MM.1S (cell line): ENCODE measurements at regions not wholly inside any gene's neighbourhood (a gene's known extent, or its start where the extent isn't known, plus 50 kb on each side); places are given as distances from the start of the nearest gene placed in this dataset.

Experiments
- DNase-seq: peaks from one replicate; pipeline ENCODE4 v3.0.0-alpha.2; 2015
- H2AFZ ChIP-seq: fragments of 300-600 bp; sonication (generic); 2 replicates; pipeline ENCODE4 v1.6.0; 2016; ENCODE audit warnings: antibody characterized with exemption, low read length
- H3F3A ChIP-seq: fragments of 300-600 bp; sonication (generic); 2 replicates; pipeline ENCODE4 v1.6.1; 2016; ENCODE audit warnings: mild to moderate bottlenecking, antibody characterized with exemption, low read length, moderate library complexity, mixed read lengths; ENCODE audit not compliant: insufficient read depth
- H3K27ac ChIP-seq: fragments of 300-600 bp; sonication (generic); 2 replicates; pipeline ENCODE4 v1.5.1; 2016; ENCODE audit warnings: mild to moderate bottlenecking, low read length
- H3K27me3 ChIP-seq: fragments of 300-600 bp; sonication (generic); replicated peaks from 2 replicates; pipeline ENCODE4 v1.6.0; 2016; ENCODE audit warnings: low read length; ENCODE audit not compliant: insufficient read depth
- H3K36me3 ChIP-seq: fragments of 300-600 bp; sonication (generic); replicated peaks from 2 replicates; pipeline ENCODE4 v1.6.1; 2016; ENCODE audit warnings: mild to moderate bottlenecking, low read length, mixed read lengths; ENCODE audit not compliant: insufficient read depth
- H3K4me1 ChIP-seq: fragments of 300-600 bp; sonication (generic); 2 replicates; pipeline ENCODE4 v1.6.1; 2016; ENCODE audit warnings: low read length, mixed read lengths
- H3K4me2 ChIP-seq: fragments of 300-600 bp; sonication (generic); 2 replicates; pipeline ENCODE4 v1.6.0; 2016; ENCODE audit warnings: low read depth, low read length
- H3K4me3 ChIP-seq: fragments of 300-600 bp; sonication (generic); 2 replicates; pipeline ENCODE4 v1.5.1; 2016; ENCODE audit warnings: low read length, mixed read lengths
- H3K79me2 ChIP-seq: fragments of 300-600 bp; sonication (generic); 2 replicates; pipeline ENCODE4 v1.6.1; 2016; ENCODE audit warnings: mixed run types, low read length, mixed read lengths
- H3K9ac ChIP-seq: fragments of 300-600 bp; sonication (generic); 2 replicates; pipeline ENCODE4 v1.6.1; 2016; ENCODE audit warnings: low read length, mixed read lengths
- H3K9me2 ChIP-seq: fragments of 300-600 bp; sonication (generic); replicated peaks from 2 replicates; pipeline ENCODE4 v1.6.1; 2016; ENCODE audit warnings: mild to moderate bottlenecking, low read length, mixed read lengths; ENCODE audit not compliant: insufficient read depth
- H3K9me3 ChIP-seq: fragments of 300-600 bp; sonication (generic); replicated peaks from 2 replicates; pipeline ENCODE4 v1.6.1; 2016; ENCODE audit warnings: mild to moderate bottlenecking, low read length, mixed read lengths; ENCODE audit not compliant: insufficient read depth
- H4K20me1 ChIP-seq: fragments of 300-600 bp; sonication (generic); 2 replicates; pipeline ENCODE4 v1.6.1; 2016; ENCODE audit warnings: mild to moderate bottlenecking, low read length, moderate library complexity, mixed read lengths; ENCODE audit not compliant: insufficient read depth
- EZH2 ChIP-seq: fragments of 300-600 bp; sonication (generic); optimal IDR thresholded peaks from 2 replicates; pipeline ENCODE3; 2017; ENCODE audit warnings: low read depth, mild to moderate bottlenecking, antibody characterized with exemption, low read length, mixed read lengths
- EZH2phosphoT487 ChIP-seq: fragments of 300-600 bp; sonication (generic); IDR thresholded peaks from 2 replicates; pipeline ENCODE4 v1.6.1; 2018; ENCODE audit warnings: antibody characterized with exemption, low read length
- TF ChIP-seq, protein P1 (sequence below): fragments of 300-600 bp; sonication (generic); IDR thresholded peaks from 2 replicates; pipeline ENCODE4 v1.5.1; 2016; ENCODE audit warnings: antibody characterized with exemption, low read length, mixed read lengths

DNA sequence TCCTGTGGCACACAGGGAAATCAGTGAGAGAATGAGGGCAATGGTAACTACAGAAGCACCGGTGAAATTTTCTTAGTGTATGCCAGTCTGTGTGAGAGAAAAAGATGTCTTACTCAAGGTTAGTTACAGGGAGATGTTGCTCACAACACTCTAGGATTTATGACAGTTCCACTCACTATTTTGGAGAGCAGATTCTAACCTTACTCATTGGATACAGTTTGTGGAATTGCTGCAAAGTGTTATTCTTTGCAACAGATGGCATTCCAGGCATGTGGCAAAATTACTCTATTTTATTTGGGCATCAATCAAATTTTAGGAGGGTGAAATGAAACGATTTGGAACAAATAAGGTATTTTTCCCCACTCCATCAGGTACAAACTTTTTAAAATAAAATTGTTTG is 449.1 kb downstream of the PIK3C3 start:
- H3K27me3 ChIP-seq, result no peaks in the 10 kb centered on the region
- H2AFZ ChIP-seq, result no peak overlapping the region
- no peaks in the 10 kb centered on the region for H3K4me1 ChIP-seq
- no peak overlapping the region for H3K27ac ChIP-seq
- TF ChIP-seq EZH2phosphoT487, result no peak
- TF ChIP-seq, protein P1, sequence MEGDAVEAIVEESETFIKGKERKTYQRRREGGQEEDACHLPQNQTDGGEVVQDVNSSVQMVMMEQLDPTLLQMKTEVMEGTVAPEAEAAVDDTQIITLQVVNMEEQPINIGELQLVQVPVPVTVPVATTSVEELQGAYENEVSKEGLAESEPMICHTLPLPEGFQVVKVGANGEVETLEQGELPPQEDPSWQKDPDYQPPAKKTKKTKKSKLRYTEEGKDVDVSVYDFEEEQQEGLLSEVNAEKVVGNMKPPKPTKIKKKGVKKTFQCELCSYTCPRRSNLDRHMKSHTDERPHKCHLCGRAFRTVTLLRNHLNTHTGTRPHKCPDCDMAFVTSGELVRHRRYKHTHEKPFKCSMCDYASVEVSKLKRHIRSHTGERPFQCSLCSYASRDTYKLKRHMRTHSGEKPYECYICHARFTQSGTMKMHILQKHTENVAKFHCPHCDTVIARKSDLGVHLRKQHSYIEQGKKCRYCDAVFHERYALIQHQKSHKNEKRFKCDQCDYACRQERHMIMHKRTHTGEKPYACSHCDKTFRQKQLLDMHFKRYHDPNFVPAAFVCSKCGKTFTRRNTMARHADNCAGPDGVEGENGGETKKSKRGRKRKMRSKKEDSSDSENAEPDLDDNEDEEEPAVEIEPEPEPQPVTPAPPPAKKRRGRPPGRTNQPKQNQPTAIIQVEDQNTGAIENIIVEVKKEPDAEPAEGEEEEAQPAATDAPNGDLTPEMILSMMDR, result no peak
- TF ChIP-seq EZH2, result no peak
- H3K36me3 ChIP-seq, result no peaks in the 10 kb centered on the region
- H4K20me1 ChIP-seq, result no peaks in the 10 kb centered on the region
- no peaks in the 10 kb centered on the region for H3K9me2 ChIP-seq
- no peak overlapping the region for H3K9ac ChIP-seq
- H3F3A ChIP-seq, result no peaks in the 10 kb centered on the region
- no peaks in the 10 kb centered on the region for H3K79me2 ChIP-seq
- no peaks in the 10 kb centered on the region for H3K9me3 ChIP-seq
- no peak overlapping the region for H3K4me3 ChIP-seq
- no peak overlapping the region for H3K4me2 ChIP-seq
- DNase-seq, result no peak

DNA sequence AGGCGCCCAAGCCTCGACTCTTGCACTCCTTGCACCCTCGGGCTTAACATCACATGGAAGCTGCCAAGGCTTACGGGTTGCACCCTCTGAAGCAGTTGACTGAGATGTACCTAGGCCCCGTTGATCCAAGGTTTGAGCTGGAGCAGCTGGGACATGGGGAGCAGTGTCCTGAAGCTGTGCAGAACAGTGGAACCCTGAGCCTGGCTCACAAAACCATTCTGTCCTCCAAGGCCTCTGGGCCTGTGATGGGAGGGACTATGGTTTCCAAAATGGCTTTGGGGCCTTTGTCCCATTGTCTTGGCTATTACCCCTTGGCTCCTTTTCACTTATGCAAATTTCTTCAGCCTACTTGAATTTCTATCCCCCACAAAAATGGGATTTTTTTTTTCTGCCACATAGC is 454.0 kb downstream of the PIK3C3 start:
- Histone ChIP-seq H3K9ac (no peak overlapping the region), H4K20me1 (no peaks in the 10 kb centered on the region), H3K4me1 (no peaks in the 10 kb centered on the region), H3K4me2 (no peak overlapping the region), H3K36me3 (no peaks in the 10 kb centered on the region), H3K27me3 (no peaks in the 10 kb centered on the region), H3K9me3 (no peaks in the 10 kb centered on the region), H3F3A (no peaks in the 10 kb centered on the region), H3K27ac (no peak overlapping the region), H3K9me2 (no peaks in the 10 kb centered on the region), H3K4me3 (no peak overlapping the region), H2AFZ (no peak overlapping the region), H3K79me2 (no peaks in the 10 kb centered on the region)
- no peak for DNase-seq
- TF ChIP-seq, protein P1, result no peak
- TF ChIP-seq EZH2phosphoT487, result no peak
- TF ChIP-seq EZH2, result no peak

DNA sequence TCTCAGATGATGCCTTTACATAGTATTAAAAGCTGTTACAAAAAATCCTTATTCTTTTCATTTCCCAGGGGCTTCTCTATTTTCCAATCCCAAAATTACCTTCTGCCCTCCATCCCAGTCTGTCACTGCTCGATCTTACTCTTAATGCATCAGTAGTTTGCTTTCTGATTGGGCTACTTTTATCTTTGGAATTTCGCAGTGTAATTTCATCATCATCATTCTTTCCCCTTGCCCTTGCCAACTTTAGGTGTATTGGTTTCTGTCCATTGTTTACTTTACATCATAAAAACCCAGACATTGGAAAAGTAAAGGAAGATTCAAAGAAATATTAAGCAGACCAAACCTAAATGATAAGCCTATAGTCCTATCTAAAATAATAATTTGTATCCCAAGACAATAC is 457.2 kb downstream of the PIK3C3 start:
- TF ChIP-seq EZH2phosphoT487, result no peak
- TF ChIP-seq EZH2, result no peak
- TF ChIP-seq, protein P1, result no peak
- Histone ChIP-seq H3K9ac (no peak overlapping the region), H3K27me3 (no peaks in the 10 kb centered on the region), H2AFZ (no peak overlapping the region), H3K27ac (no peak overlapping the region), H3K36me3 (no peaks in the 10 kb centered on the region), H3K79me2 (no peaks in the 10 kb centered on the region), H3K4me3 (no peak overlapping the region), H3K9me2 (no peaks in the 10 kb centered on the region), H3K4me1 (no peaks in the 10 kb centered on the region), H3K4me2 (no peak overlapping the region), H3F3A (no peaks in the 10 kb centered on the region), H4K20me1 (no peaks in the 10 kb centered on the region), H3K9me3 (no peaks in the 10 kb centered on the region)
- DNase-seq, result no peak
